ENCODE measurements at regions not wholly inside any gene's neighbourhood (a gene's known extent, or its start where the extent isn't known, plus 50 kb on each side); places are given as distances from the start of the nearest gene placed in this dataset.

DNA sequence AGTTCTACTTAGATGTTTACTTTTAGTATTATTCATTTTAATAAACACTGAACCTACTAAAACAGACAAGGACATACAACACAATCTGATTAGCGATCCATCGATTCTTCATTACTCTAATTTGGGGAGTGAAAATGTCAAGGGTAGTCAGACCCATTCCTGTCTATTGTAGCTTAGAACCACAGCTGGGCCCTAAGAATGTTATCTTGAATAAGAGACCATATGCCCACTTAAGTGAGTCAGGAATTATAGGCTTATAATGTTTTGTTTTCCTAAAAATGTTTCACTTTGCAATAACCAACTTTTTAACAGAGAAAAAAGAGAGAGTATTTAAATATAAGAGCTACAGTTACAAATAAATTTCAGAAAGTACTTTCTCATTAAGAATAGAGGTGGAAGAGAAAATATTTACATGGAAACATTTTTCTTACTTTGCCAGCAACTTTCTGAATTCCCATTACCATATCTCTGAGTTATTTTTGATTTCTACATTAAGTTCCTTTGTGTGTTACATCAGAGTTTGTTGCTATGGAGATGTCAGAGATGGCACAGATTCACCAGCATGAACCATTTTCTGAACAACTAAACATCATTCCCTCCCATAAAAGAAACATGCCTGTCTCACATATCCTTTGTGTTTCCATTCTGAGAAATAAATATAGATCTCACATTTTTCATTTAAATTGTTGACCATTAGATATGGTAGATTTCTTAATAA lies 75.4 kb upstream of the SLC13A1 start:
- no peak overlapping the region for H3K27ac ChIP-seq
- H3K9me3 ChIP-seq: no peaks in the 10 kb centered on the region
- H3K27me3 ChIP-seq (replicated peaks in 1 of 7): no peaks in the 10 kb centered on the region
- no peaks in the 10 kb centered on the region for H3K4me1 ChIP-seq
- H3K4me3 ChIP-seq: no peak overlapping the region
- WGBS, 5 donors: 88 to 99% (median 95%) methylated on average over 2 of the region's 2 CpGs
- TF ChIP-seq, protein P1, sequence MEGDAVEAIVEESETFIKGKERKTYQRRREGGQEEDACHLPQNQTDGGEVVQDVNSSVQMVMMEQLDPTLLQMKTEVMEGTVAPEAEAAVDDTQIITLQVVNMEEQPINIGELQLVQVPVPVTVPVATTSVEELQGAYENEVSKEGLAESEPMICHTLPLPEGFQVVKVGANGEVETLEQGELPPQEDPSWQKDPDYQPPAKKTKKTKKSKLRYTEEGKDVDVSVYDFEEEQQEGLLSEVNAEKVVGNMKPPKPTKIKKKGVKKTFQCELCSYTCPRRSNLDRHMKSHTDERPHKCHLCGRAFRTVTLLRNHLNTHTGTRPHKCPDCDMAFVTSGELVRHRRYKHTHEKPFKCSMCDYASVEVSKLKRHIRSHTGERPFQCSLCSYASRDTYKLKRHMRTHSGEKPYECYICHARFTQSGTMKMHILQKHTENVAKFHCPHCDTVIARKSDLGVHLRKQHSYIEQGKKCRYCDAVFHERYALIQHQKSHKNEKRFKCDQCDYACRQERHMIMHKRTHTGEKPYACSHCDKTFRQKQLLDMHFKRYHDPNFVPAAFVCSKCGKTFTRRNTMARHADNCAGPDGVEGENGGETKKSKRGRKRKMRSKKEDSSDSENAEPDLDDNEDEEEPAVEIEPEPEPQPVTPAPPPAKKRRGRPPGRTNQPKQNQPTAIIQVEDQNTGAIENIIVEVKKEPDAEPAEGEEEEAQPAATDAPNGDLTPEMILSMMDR (IDR thresholded peaks at IDR 0.05 in 8 of 11, conservative IDR thresholded peaks at IDR 0.05 in 3 of 11): no peak
- TF ChIP-seq POLR2AphosphoS5 (IDR thresholded peaks at IDR 0.05): no peak
- no peak for TF ChIP-seq POLR2A (IDR thresholded peaks at IDR 0.05)
- no peak for DNase-seq
- H3K36me3 ChIP-seq: no peaks in the 10 kb centered on the region
- intact Hi-C loops (cut with DNase I; ENCODE audit: low total_unique reads): no loop called here

GRCh38 chr7:123273185-123273584 lies 73.4 kb upstream of the SLC13A1 start:
- Histone ChIP-seq H3K27me3 (replicated peaks in 1 of 7) (no peaks in the 10 kb centered on the region), H3K36me3 (no peaks in the 10 kb centered on the region), H3K4me1 (no peaks in the 10 kb centered on the region), H3K27ac (no peak overlapping the region), H3K4me3 (no peak overlapping the region), H3K9me3 (no peaks in the 10 kb centered on the region)
- intact Hi-C loops (cut with DNase I; ENCODE audit: low total_unique reads): no loop called here
- no peak for DNase-seq
- TF ChIP-seq, protein P1 (IDR thresholded peaks at IDR 0.05 in 8 of 11, conservative IDR thresholded peaks at IDR 0.05 in 3 of 11): no peak
- no peak for TF ChIP-seq POLR2A (IDR thresholded peaks at IDR 0.05)
- TF ChIP-seq POLR2AphosphoS5 (IDR thresholded peaks at IDR 0.05): no peak
- WGBS, 5 donors: 81 to 92% (median 87%) methylated on average over 4 of the region's 4 CpGs

DNA sequence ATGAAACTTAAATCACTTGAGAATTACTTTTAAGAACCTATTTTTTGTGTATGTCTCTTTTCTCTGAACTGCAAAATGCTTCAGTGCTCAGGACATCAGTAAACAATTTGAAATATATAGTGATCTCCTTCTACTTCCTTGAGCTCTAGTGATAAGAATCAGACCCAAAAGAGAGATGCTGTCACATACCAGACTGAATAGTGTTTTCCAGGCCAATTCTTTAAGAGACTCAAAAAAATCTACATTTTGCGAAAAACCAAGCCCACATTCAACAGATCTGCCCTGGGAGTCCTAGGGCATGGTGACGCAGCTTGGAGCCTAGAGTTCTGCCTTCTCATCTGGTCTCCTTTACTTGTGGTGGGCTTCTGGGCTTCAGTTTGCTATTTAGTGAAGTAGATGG lies 72.1 kb upstream of the SLC13A1 start:
- TF ChIP-seq, protein P1 (IDR thresholded peaks at IDR 0.05 in 8 of 11, conservative IDR thresholded peaks at IDR 0.05 in 3 of 11): no peak
- TF ChIP-seq POLR2A (IDR thresholded peaks at IDR 0.05): no peak
- Histone ChIP-seq H3K36me3 (no peaks in the 10 kb centered on the region), H3K9me3 (no peaks in the 10 kb centered on the region), H3K4me1 (no peaks in the 10 kb centered on the region), H3K27ac (no peak overlapping the region), H3K4me3 (no peak overlapping the region), H3K27me3 (replicated peaks in 1 of 7) (no peaks in the 10 kb centered on the region)
- WGBS, 5 donors: 84 to 92% (median 87%) methylated on average over 2 of the region's 2 CpGs
- no peak for DNase-seq
- intact Hi-C loops (cut with DNase I; ENCODE audit: low total_unique reads): no loop called here

DNA sequence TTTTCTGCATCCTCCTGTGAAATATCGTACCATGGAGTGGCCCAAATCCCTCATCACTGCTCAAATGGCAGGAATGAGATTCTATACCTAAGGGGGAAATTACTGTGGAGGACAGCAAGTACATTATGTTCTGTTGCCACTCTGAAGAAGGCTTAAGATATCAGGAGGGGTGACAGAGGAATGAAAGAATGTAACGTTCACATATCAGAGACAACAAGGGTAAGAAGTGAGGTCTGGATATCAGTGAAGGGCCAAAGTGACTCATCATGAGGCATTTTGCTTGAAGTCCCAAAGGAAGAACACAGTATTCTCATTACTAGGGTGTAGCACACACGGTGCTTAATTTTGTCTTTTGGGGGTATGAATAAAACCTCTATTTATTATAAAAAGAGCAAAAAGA lies 71.5 kb upstream of the SLC13A1 start:
- Histone ChIP-seq H3K27ac (no peak overlapping the region), H3K9me3 (no peaks in the 10 kb centered on the region), H3K27me3 (replicated peaks in 1 of 7) (no peaks in the 10 kb centered on the region), H3K4me3 (no peak overlapping the region), H3K36me3 (no peaks in the 10 kb centered on the region), H3K4me1 (no peaks in the 10 kb centered on the region)
- 64 to 81% (median 70%) methylated on average over 3 of the region's 3 CpGs for WGBS, 5 donors
- intact Hi-C loops (cut with DNase I; ENCODE audit: low total_unique reads): no loop called here
- DNase-seq: no peak
- TF ChIP-seq POLR2A (IDR thresholded peaks at IDR 0.05): no peak
- TF ChIP-seq, protein P1 (IDR thresholded peaks at IDR 0.05 in 8 of 11, conservative IDR thresholded peaks at IDR 0.05 in 3 of 11): no peak

Data from spleen (tissue), 11 donors.